K562 (cell line): ENCODE measurements at regions not wholly inside any gene's neighbourhood (a gene's known extent, or its start where the extent isn't known, plus 50 kb on each side); places are given as distances from the start of the nearest gene placed in this dataset.
A peak's percentile ranks its signal among the peaks of the same experiment; 100 is the strongest.

Source experiments
- ATAC-seq: fragments of 200-7000 bp; cut with Tn5 transposase; 3 replicates; pipeline ENCODE4 v1.9.1; 2020; ENCODE audit warnings: moderate library complexity
- BruUV-seq: library from RNA; stranded (reverse); fragments of 400-500 nt; replicated peaks from 2 replicates; lab custom pipeline; 2021; lab: Mats Ljungman, UMichigan
- CTCF ChIA-PET: fragments of 300-600 bp; formaldehyde crosslinking; extraction: SDS; loops from one replicate; lab custom pipeline; 2021; ENCODE audit warnings: low intra/inter-chr PET ratio; lab: Yijun Ruan, JAX
- POLR2A ChIA-PET: fragments of 300-600, 350-650 bp; sonication (Branson Sonifier 250); formaldehyde crosslinking; extraction: SDS; loops from one replicate; lab custom pipeline; 2021; ENCODE audit warnings: antibody characterized with exemption, inconsistent platforms; lab: Yijun Ruan, JAX
- DNase-seq, 4 experiments: peaks; one replicate each; pipeline versions ENCODE4 v3.0.0 to v3.0.0-alpha.2; 2011 to 2018; ENCODE audit warnings: low spot score in 3 of 4, mixed read lengths in 3 of 4; ENCODE audit errors: extremely low read depth in 1 of 4
- FAIRE-seq: peaks from 2 replicates; lab custom pipeline; 2011; peaks lifted over from hg19 to GRCh38; lab: Jason Lieb, UNC
- H2AFZ ChIP-seq: 2 replicates; pipeline ENCODE4 v1.6.0; 2011; ENCODE audit warnings: low read depth, low read length, control low read depth, inconsistent platforms
- H3K27ac ChIP-seq: fragments of 200-600 bp; 3 replicates; pipeline ENCODE4 v1.8.0; 2011; ENCODE audit warnings: low read depth, mild to moderate bottlenecking, control low read depth, inconsistent platforms, low read length, moderate library complexity, mixed read lengths; ENCODE audit errors: extremely low read depth
- H3K27me3 ChIP-seq, 2 experiments: fragments of 300-600 bp in 1 of 2; 2 replicates in 1 of 2; 3 replicates in 1 of 2; pipeline versions ENCODE4 v1.6.0 to v1.8.0; 2011; ENCODE audit warnings: inconsistent platforms in 2 of 2, low read length in 2 of 2, mild to moderate bottlenecking in 1 of 2, mixed read lengths in 1 of 2, moderate library complexity in 1 of 2; ENCODE audit not compliant: control insufficient read depth in 2 of 2, insufficient read depth in 2 of 2
- H3K36me3 ChIP-seq: fragments of 300-600 bp; 3 replicates; pipeline ENCODE4 v1.8.0; 2011; ENCODE audit warnings: mild to moderate bottlenecking, low read length, inconsistent platforms; ENCODE audit not compliant: control insufficient read depth, insufficient read depth
- H3K4me1 ChIP-seq, 2 experiments: fragments of 200-600 bp in 1 of 2; replicated peaks in 1 of 2; 2 replicates in 1 of 2; 3 replicates in 1 of 2; pipeline versions ENCODE4 v1.5.1 to v1.8.0; 2011; ENCODE audit warnings: inconsistent platforms in 2 of 2, low read length in 2 of 2, mild to moderate bottlenecking in 1 of 2, mixed read lengths in 1 of 2, moderate library complexity in 1 of 2; ENCODE audit not compliant: control insufficient read depth in 2 of 2, insufficient read depth in 2 of 2
- H3K4me2 ChIP-seq: 2 replicates; pipeline ENCODE4 v1.6.1; 2011; ENCODE audit warnings: low read length, control low read depth, inconsistent platforms, mixed read lengths; ENCODE audit not compliant: insufficient read depth
- H3K4me3 ChIP-seq: fragments of 200-600 bp; sonication (generic), shearing (Covaris generic); 2 replicates; pipeline ENCODE4 v1.5.1; 2016; ENCODE audit warnings: control low read depth, inconsistent platforms
- H3K79me2 ChIP-seq: fragments of 200-600 bp; 3 replicates; pipeline ENCODE4 v1.8.0; 2011; ENCODE audit warnings: low read length, inconsistent platforms; ENCODE audit not compliant: control insufficient read depth, insufficient read depth
- H3K9ac ChIP-seq, 2 experiments: 2 replicates each; pipeline versions ENCODE4 v1.6.0 to v1.6.1; 2011; ENCODE audit warnings: low read depth in 2 of 2, low read length in 2 of 2, control low read depth in 1 of 2, inconsistent platforms in 1 of 2, mild to moderate bottlenecking in 1 of 2, mixed read lengths in 1 of 2; ENCODE audit not compliant: insufficient read depth in 1 of 2
- H3K9me1 ChIP-seq: one replicate; pipeline ENCODE4 v1.6.0; 2011; ENCODE audit warnings: inconsistent platforms, mild to moderate bottlenecking, low read length, moderate library complexity; ENCODE audit not compliant: control insufficient read depth, insufficient read depth
- H3K9me3 ChIP-seq: replicated peaks from 2 replicates; pipeline ENCODE4 v1.5.1; 2011; ENCODE audit warnings: low read depth, low read length, inconsistent platforms; ENCODE audit not compliant: control insufficient read depth, insufficient read depth
- H4K20me1 ChIP-seq: replicated peaks from 2 replicates; pipeline ENCODE4 v1.6.1; 2011; ENCODE audit warnings: low read length, inconsistent platforms, mixed read lengths; ENCODE audit not compliant: control insufficient read depth, insufficient read depth
- CREM ChIP-seq: IDR thresholded peaks from 2 replicates; pipeline ENCODE4 v1.6.1; 2014; ENCODE audit warnings: antibody characterized with exemption, low read depth
- CTCFL ChIP-seq: IDR thresholded peaks from 2 replicates; pipeline ENCODE4 v1.6.1; 2011; ENCODE audit warnings: borderline replicate concordance, low read depth, mild to moderate bottlenecking, moderate library complexity, low read length; ENCODE audit not compliant: insufficient read depth, poor library complexity, severe bottlenecking
- CXXC5 ChIP-seq: fragments of 250-450 bp; sonication (Bioruptor Pico); IDR thresholded peaks from 2 replicates; pipeline ENCODE4 v1.8.0; 2022; ENCODE audit warnings: inconsistent platforms, mild to moderate bottlenecking, moderate library complexity
- FOXJ2 ChIP-seq: fragments of 200-800 bp; sonication (Bioruptor generic); IDR thresholded peaks from 2 replicates; pipeline ENCODE4 v1.6.1; 2016; ENCODE audit warnings: missing genetic modification characterization, missing compliant biosample characterization
- LCOR ChIP-seq: sonication (generic); formaldehyde crosslinking; IDR thresholded peaks from 2 replicates; pipeline ENCODE4 v1.8.0; 2022; ENCODE audit warnings: mild to moderate bottlenecking, missing genetic modification reagents
- NEUROD1 ChIP-seq: fragments of 150-350 bp; IDR thresholded peaks from 2 replicates; pipeline ENCODE4 v1.6.1; 2014; ENCODE audit warnings: borderline replicate concordance, low read length, low read depth; ENCODE audit not compliant: partially characterized antibody
- NFRKB ChIP-seq: fragments of 450-650 bp; IDR thresholded peaks from 2 replicates; pipeline ENCODE4 v1.6.1; 2016; ENCODE audit warnings: low read depth
- STAT6 ChIP-seq: sonication (generic); formaldehyde crosslinking; IDR thresholded peaks from 2 replicates; pipeline ENCODE4 v1.8.1; 2023; ENCODE audit warnings: mild to moderate bottlenecking, missing genetic modification reagents
- TCF3 ChIP-seq: sonication (generic); formaldehyde crosslinking; IDR thresholded peaks from 2 replicates; pipeline ENCODE4 v1.4.0; 2020; ENCODE audit warnings: mild to moderate bottlenecking, missing genetic modification reagents
- ZC3H4 ChIP-seq: sonication (generic); formaldehyde crosslinking; IDR thresholded peaks from 2 replicates; pipeline ENCODE4 v1.9.0; 2021; ENCODE audit warnings: missing genetic modification reagents, borderline replicate concordance
- ZNF324 ChIP-seq: fragments of 250-450 bp; sonication (Bioruptor Pico); IDR thresholded peaks from 2 replicates; pipeline ENCODE4 v1.4.0; 2020; ENCODE audit warnings: mild to moderate bottlenecking
- ZNF583 ChIP-seq: fragments of 250-450 bp; sonication (Bioruptor Pico); IDR thresholded peaks from 2 replicates; pipeline ENCODE4 v1.4.0; 2020
- ZNF584 ChIP-seq: fragments of 200-800 bp; sonication (Bioruptor generic); IDR thresholded peaks from 2 replicates; pipeline ENCODE4 v1.6.1; 2016; ENCODE audit warnings: low read depth, mild to moderate bottlenecking, missing genetic modification characterization, missing compliant biosample characterization
- WGBS: fragments of 100-300 bp; shearing (Covaris generic); methylation state at CpG from one replicate; pipeline ENCODE4 v1.1.6; 2016; ENCODE audit warnings: low coverage, mixed read lengths; ENCODE audit not compliant: insufficient coverage; ENCODE audit errors: missing lambda C conversion rate; 5-methylcytosine and 5-hydroxymethylcytosine counted together
- in situ Hi-C: fragments of 300-500 bp; cut with MboI; formaldehyde crosslinking; loops from 4 replicates; pipeline ENCODE4 v1.15.0; 2018; ENCODE audit warnings: inconsistent platforms, mixed read lengths
- intact Hi-C: fragments of 100-400 bp; cut with micrococcal nuclease; formaldehyde crosslinking; loops from 2 replicates; pipeline ENCODE4 v1.14.2; 2022
- TF ChIP-seq, protein P1 (sequence below): fragments of 450-650 bp; formaldehyde crosslinking; IDR thresholded peaks from 2 replicates; pipeline ENCODE4 v1.4.0; 2020; ENCODE audit warnings: mild to moderate bottlenecking, moderate library complexity

GRCh38 chr6:15752820-15753219 lies 90.0 kb upstream of the DTNBP1 start:
- Histone ChIP-seq H3K4me1 (no peaks in the 10 kb centered on the region; a peak in 2 of 5 replicates), H3K27ac (no peak overlapping the region), H3K36me3 (no peaks in the 10 kb centered on the region), H2AFZ (peak overlapping the region; percentile 23), H3K4me3 (no peak overlapping the region), H4K20me1 (no peaks in the 10 kb centered on the region), H3K9me1 (no peaks in the 10 kb centered on the region), H3K4me2 (no peak overlapping the region), H3K9ac (no peak overlapping the region), H3K27me3 (no peaks in the 10 kb centered on the region), H3K79me2 (no peaks in the 10 kb centered on the region), H3K9me3 (no peaks in the 10 kb centered on the region)
- in situ Hi-C loops: no loop called here
- 10% methylated on average over 3 of the region's 3 CpGs for WGBS
- BruUV-seq: no TSS peak
- peak; percentile 25 to 54 (median 37) for DNase-seq
- no peak for FAIRE-seq
- intact Hi-C loops: no loop called here
- ATAC-seq: peak; percentile 83
- CTCF ChIA-PET: interaction anchor here (0.7 kb wide), 1 partner anchor 305 kb away, joined by 3 read pairs; no protein-coding TSS in a partner anchor
- POLR2A ChIA-PET: interaction anchor here (0.7 to 1.6 kb wide), 3 partner anchors 16 to 25 kb away, joined by 3 to 7 read pairs (median 5); no protein-coding TSS in a partner anchor
- TF ChIP-seq, protein P1, sequence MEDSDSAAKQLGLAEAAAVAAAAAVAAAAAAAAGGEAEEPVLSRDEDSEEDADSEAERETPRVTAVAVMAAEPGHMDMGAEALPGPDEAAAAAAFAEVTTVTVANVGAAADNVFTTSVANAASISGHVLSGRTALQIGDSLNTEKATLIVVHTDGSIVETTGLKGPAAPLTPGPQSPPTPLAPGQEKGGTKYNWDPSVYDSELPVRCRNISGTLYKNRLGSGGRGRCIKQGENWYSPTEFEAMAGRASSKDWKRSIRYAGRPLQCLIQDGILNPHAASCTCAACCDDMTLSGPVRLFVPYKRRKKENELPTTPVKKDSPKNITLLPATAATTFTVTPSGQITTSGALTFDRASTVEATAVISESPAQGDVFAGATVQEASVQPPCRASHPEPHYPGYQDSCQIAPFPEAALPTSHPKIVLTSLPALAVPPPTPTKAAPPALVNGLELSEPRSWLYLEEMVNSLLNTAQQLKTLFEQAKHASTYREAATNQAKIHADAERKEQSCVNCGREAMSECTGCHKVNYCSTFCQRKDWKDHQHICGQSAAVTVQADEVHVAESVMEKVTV (CRISPR knock-in tag): peak; percentile 33; the same call in 1 of the 2 replicates
- TF ChIP-seq CREM (0 out of 2 replicates have a peak, but pooled peaks have one; percentile 22), NEUROD1 (no peak), ZNF324 (CRISPR knock-in tag) (no peak), LCOR (no peak), CXXC5 (CRISPR knock-in tag) (0 out of 2 replicates have a peak, but pooled peaks have one; percentile 10), TCF3 (CRISPR knock-in tag) (no peak), STAT6 (CRISPR knock-in tag) (no peak), CTCFL (no peak), ZNF584 (no peak), FOXJ2 (no peak), ZC3H4 (CRISPR knock-in tag) (no peak), ZNF583 (no peak), NFRKB (no peak)
